DMS 273 treated with DMSO at 0.1 percent for 48 hours (cell line): ENCODE measurements at regions not wholly inside any gene's neighbourhood (a gene's known extent, or its start where the extent isn't known, plus 50 kb on each side); places are given as distances from the start of the nearest gene placed in this dataset.
"Not testable (repeated sequence)": the region's sequence is repeated elsewhere in the genome, so short reads cannot be mapped to it uniquely, and the experiment has no call there.

ENCODE experiments used
- DNase-seq: peaks from one replicate; lab custom pipeline; 2025; lab: John Stamatoyannopoulos, UW

GRCh38 chr13:89977203-89977602 is 1370.3 kb upstream of the MIR17HG start:
- DNase-seq: no peak

DNA sequence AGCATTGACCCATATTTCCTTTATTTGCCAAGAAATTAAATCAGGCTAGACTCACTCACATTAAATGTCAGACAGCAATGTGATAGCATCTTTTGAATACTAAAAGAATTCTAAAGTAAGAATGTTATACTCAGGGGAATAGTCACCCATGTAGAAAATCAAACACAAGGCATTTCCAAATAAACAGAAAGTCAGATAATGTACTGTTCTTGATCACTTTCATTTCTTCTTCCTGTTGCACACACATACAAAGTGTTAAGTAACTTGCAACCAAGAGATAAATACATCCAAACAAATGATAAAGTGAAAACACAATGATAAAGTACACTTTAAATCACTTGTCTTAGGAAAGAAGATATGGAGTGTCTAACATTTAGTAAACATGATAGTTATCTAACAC is 1366.6 kb upstream of the MIR17HG start:
- DNase-seq: no peak

- no peak for DNase-seq
These were observed 1364.9 kb upstream of the MIR17HG start for GRCh38 chr13:89982407-89983095.

DNA sequence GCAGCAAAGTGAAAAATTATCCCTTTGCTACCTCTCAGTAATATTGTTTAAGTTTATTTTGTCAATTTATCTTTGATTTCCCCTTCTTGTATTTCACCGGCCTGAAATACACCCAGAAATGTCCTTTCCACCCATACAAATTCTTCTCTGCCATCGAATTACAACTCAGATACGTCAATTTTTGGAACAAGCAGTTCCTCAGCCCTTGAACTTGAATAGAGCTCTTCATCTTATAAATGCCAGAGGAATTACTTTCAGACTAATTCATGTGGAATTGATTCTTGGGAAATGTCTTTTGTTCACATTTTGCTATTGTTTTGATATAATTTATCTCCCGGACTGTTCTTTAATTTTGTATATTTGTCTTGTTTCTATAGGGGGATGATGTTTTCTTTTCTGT is 1359.3 kb upstream of the MIR17HG start:
- no peak for DNase-seq

GRCh38 chr13:90003566-90003965 is 1343.9 kb upstream of the MIR17HG start:
- DNase-seq: no peak

DNA sequence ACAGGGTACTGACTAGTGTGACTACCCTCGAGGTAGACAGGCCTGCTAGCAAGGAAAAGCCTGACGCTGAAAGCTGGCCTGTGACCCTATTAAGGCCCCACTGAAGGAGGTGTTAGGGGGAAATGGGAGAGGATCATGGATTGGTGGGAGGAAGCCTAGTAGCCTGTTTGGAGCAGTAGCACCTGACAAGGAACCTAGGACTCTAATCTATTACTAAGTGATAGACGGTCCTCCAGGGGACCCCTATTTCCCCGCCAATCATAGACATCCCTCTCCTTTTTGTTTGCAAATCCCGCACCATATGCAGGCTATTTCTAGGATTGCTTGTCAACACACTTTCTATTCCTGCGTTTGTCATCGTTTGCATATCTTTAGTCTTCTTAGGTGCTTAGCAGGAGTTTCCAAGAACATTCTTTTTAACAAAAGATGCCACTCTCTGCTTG is 1338.8 kb upstream of the MIR17HG start:
- DNase-seq: no peak

DNA sequence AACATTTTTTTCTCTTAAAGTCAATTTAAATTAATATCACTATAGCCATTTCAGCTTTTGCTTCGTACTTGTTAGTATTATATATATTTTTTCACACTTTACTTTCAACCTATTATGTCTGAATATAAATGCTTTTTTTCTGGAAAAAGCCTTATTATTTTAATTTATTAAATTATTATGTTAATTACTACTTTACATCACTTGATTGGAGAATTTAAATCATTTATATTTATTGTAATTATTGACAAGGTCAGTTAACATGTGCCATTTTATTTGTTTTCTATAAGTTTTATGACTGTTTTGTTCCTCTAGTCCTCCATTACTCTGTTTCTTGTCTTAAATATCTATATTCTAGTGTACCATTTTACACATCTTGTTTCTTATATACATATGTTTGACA is 1333.4 kb upstream of the MIR17HG start:
- no peak for DNase-seq

- DNase-seq: no peak
These were observed 1331.7 kb upstream of the MIR17HG start for GRCh38 chr13:90015565-90016507.

GRCh38 chr13:90016688-90017087 is 1330.8 kb upstream of the MIR17HG start:
- no peak for DNase-seq

- DNase-seq: no peak
These were observed 1326.9 kb upstream of the MIR17HG start for GRCh38 chr13:90020536-90021070.

- DNase-seq: no peak
These were observed 1320.1 kb upstream of the MIR17HG start for GRCh38 chr13:90027409-90027808.

GRCh38 chr13:90032313-90032712 is 1315.2 kb upstream of the MIR17HG start:
- DNase-seq: no peak

GRCh38 chr13:90032841-90033493 is 1314.5 kb upstream of the MIR17HG start:
- no peak for DNase-seq

GRCh38 chr13:90039516-90039915 is 1308.0 kb upstream of the MIR17HG start:
- no peak for DNase-seq

GRCh38 chr13:90047600-90047999 is 1299.9 kb upstream of the MIR17HG start:
- no peak for DNase-seq

- no peak for DNase-seq
These were observed 1297.4 kb upstream of the MIR17HG start for GRCh38 chr13:90049989-90050671.

- no peak for DNase-seq
These were observed 1292.4 kb upstream of the MIR17HG start for GRCh38 chr13:90055121-90055520.

GRCh38 chr13:90055760-90056159 is 1291.7 kb upstream of the MIR17HG start:
- DNase-seq: no peak

GRCh38 chr13:90064226-90064625 is 1283.3 kb upstream of the MIR17HG start:
- DNase-seq: not testable (repeated sequence)

GRCh38 chr13:90068658-90069057 is 1278.8 kb upstream of the MIR17HG start:
- no peak for DNase-seq

DNA sequence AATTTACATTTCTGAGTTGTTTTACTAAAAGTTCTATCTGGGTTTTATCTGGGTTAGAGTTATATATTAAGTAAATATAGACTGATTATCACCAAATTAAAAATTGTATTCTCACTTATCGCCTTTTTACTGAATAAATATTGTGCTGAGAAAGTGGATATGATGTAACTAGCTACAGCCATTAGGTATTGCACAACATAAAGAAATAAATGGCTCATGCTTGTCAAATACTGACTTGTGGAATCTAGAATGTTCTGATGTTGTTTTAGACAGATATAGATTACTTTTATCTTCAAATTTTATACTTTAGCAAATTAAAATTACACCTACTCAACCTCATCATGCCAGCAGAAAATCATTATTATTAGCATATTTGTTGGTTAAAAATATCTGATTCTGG is 1277.1 kb upstream of the MIR17HG start:
- no peak for DNase-seq
